ENCODE measurements at regions not wholly inside any gene's neighbourhood (a gene's known extent, or its start where the extent isn't known, plus 50 kb on each side); places are given as distances from the start of the nearest gene placed in this dataset.

DNA sequence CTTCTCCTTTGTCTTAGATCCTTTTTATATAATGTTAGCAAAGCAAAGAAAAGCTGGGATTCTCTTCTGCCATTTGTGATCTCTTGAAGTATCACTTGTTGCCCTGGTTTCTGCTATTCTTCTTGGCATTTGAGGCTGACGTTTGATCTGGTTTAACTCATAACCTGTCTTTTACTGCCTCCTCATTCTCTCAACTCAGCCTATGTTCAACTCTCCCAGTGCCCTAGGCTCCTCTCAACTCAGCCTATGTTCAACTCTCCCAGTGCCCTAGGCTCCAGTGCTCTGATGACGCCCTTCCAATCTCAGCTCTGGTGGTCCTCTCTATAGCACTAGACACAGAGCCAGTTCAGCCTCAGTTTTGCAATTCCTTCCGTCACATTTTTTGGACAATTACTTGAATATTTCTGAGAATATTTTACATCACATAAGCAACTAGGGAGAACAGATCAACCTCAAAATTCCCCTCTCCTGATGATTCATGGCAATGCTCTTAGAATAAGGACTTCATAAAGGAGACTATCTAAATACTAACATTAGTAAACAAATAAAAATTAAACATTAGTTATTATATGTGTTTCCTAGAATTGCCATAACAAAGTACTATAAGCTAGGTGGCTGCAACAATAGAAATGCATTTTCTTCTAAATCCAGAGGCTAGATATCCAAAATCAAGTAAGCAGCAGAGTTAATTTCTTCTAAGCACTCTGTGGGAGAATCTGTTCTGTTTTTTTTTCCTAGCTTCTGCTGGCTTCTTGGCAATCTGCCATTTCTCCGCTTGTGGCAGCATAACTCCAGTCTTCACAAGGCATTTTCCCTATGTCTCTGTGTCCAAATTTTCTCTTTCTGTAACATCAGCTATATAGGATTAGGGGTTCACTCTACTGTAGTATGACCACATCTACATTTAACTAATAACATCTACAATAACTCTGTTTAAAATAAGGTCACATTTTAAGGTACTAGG lies 662.1 kb upstream of the FTMT start:
- H3K18ac ChIP-seq (ENCODE audit: low read depth, low read length) = no peak overlapping the region
- no peaks in the 10 kb centered on the region for H4K20me1 ChIP-seq (ENCODE audit: insufficient read depth, low read length)
- 0 out of 2 replicates have a peak overlapping the region, but pooled peaks have one; percentile 28 for H3K56ac ChIP-seq (ENCODE audit: extremely low read depth, insufficient read depth, low read length)
- H3K4me2 ChIP-seq (ENCODE audit: low read depth, low read length) = no peak overlapping the region
- no peak overlapping the region for H3K23ac ChIP-seq (ENCODE audit: low read depth, low read length)
- H3K4me1 ChIP-seq (ENCODE audit: control insufficient read depth, insufficient read depth, low read length) = no peaks in the 10 kb centered on the region
- H2AK9ac ChIP-seq (replicated peaks; ENCODE audit: low read depth, low read length, poor library complexity) = no peak overlapping the region
- peak; percentile 50 for DNase-seq
- CTCF ChIA-PET = interaction anchor here (0.6 kb wide), 1 partner anchor 17 kb away, joined by 4 read pairs; no protein-coding TSS in a partner anchor
- H3K36me3 ChIP-seq (ENCODE audit: control insufficient read depth, insufficient read depth, low read length) = no peaks in the 10 kb centered on the region
- TF ChIP-seq RAD21 (IDR thresholded peaks at IDR 0.05; ENCODE audit: low read length) (no peak), SMC3 (IDR thresholded peaks at IDR 0.05; ENCODE audit: low read depth, low read length) (no peak), RFX5 (IDR thresholded peaks at IDR 0.05; ENCODE audit: low read depth, low read length) (no peak), BHLHE40 (IDR thresholded peaks at IDR 0.05; ENCODE audit: low read depth, low read length) (no peak), FOS (IDR thresholded peaks at IDR 0.05; ENCODE audit: low read depth, low read length) (no peak), CHD1 (IDR thresholded peaks at IDR 0.05; ENCODE audit: low read depth, low read length) (no peak), MXI1 (IDR thresholded peaks at IDR 0.05; ENCODE audit: borderline replicate concordance, low read depth, low read length) (no peak), NFE2L2 (IDR thresholded peaks at IDR 0.05; ENCODE audit: low read depth, low read length) (no peak), MAZ (IDR thresholded peaks at IDR 0.05; ENCODE audit: borderline replicate concordance, low read depth, low read length) (no peak), MAFK (IDR thresholded peaks at IDR 0.05; ENCODE audit: low read depth, low read length) (no peak), CEBPB (IDR thresholded peaks at IDR 0.05; ENCODE audit: low read depth, low read length) (no peak), POLR2A (IDR thresholded peaks at IDR 0.05; ENCODE audit: low read depth, low read length) (no peak), RCOR1 (IDR thresholded peaks at IDR 0.05; ENCODE audit: insufficient replicate concordance, low read length) (no peak)
- TF ChIP-seq, protein P1, sequence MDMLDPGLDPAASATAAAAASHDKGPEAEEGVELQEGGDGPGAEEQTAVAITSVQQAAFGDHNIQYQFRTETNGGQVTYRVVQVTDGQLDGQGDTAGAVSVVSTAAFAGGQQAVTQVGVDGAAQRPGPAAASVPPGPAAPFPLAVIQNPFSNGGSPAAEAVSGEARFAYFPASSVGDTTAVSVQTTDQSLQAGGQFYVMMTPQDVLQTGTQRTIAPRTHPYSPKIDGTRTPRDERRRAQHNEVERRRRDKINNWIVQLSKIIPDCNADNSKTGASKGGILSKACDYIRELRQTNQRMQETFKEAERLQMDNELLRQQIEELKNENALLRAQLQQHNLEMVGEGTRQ (IDR thresholded peaks at IDR 0.05; ENCODE audit: low read depth, low read length) = no peak
- TF ChIP-seq, protein P2, sequence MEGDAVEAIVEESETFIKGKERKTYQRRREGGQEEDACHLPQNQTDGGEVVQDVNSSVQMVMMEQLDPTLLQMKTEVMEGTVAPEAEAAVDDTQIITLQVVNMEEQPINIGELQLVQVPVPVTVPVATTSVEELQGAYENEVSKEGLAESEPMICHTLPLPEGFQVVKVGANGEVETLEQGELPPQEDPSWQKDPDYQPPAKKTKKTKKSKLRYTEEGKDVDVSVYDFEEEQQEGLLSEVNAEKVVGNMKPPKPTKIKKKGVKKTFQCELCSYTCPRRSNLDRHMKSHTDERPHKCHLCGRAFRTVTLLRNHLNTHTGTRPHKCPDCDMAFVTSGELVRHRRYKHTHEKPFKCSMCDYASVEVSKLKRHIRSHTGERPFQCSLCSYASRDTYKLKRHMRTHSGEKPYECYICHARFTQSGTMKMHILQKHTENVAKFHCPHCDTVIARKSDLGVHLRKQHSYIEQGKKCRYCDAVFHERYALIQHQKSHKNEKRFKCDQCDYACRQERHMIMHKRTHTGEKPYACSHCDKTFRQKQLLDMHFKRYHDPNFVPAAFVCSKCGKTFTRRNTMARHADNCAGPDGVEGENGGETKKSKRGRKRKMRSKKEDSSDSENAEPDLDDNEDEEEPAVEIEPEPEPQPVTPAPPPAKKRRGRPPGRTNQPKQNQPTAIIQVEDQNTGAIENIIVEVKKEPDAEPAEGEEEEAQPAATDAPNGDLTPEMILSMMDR (conservative IDR thresholded peaks at IDR 0.05; ENCODE audit: low read depth, low read length) = no peak
- H2AFZ ChIP-seq (replicated peaks; ENCODE audit: low read length, poor library complexity) = no peak overlapping the region
- no peak overlapping the region for H3K14ac ChIP-seq (replicated peaks; ENCODE audit: low read depth, low read length)
- H2AK5ac ChIP-seq (ENCODE audit: low read depth, low read length) = no peak overlapping the region
- no peak overlapping the region for H3K9ac ChIP-seq (ENCODE audit: low read depth, low read length)
- no peaks in the 10 kb centered on the region for H3K9me3 ChIP-seq (ENCODE audit: control insufficient read depth, insufficient read depth, low read length)
- in situ Hi-C loops (cut with MboI; ENCODE audit: low sequenced_read_pairs) = no loop called here
- no peaks in the 10 kb centered on the region for H3K9me1 ChIP-seq (ENCODE audit: insufficient read depth, low read length)
- no CpG with 5 or more reads among the region's 4 CpGs for WGBS, 2 experiments (ENCODE audit: extremely low coverage in 2 of 2, insufficient read length in 1 of 2)
- H3K4me3 ChIP-seq (ENCODE audit: insufficient read depth, low read depth, low read length) = no peak overlapping the region
- H3K79me1 ChIP-seq (ENCODE audit: low read depth in 1 of 2, low read length in 2 of 2) = no peaks in the 10 kb centered on the region
- peak; percentile 68 for ATAC-seq (ENCODE audit: low read depth)
- H4K5ac ChIP-seq (ENCODE audit: low read depth, low read length) = no peak overlapping the region
- H4K91ac ChIP-seq (ENCODE audit: insufficient read depth, low read depth, low read length) = no peak overlapping the region
- H3K27me3 ChIP-seq (ENCODE audit: control insufficient read depth, insufficient read depth, low read length) = no peaks in the 10 kb centered on the region
- no peak overlapping the region for H4K8ac ChIP-seq (ENCODE audit: low read depth in 2 of 2, low read length in 2 of 2)
- H2BK5ac ChIP-seq (ENCODE audit: low read depth, low read length, poor library complexity, severe bottlenecking) = no peak overlapping the region
- dilution Hi-C loops (cut with HindIII; ENCODE audit: low sequenced_read_pairs, unreplicated experiment) = no loop called here
- POLR2A ChIA-PET (ENCODE audit: unreplicated experiment) = no interaction called here
- H3K4ac ChIP-seq (ENCODE audit: low read depth, low read length) = no peak overlapping the region
- BruUV-seq (replicated peaks) = no TSS peak
- H3K27ac ChIP-seq (ENCODE audit: insufficient read depth, low read length) = no peak overlapping the region
- no peak overlapping the region for H2BK15ac ChIP-seq (ENCODE audit: low read depth, low read length)
- intact Hi-C loops (cut with micrococcal nuclease) = loop anchor here (10.0 kb wide), 1 partner anchor 385 kb away; no protein-coding TSS in a partner anchor
- no peak overlapping the region for H2BK20ac ChIP-seq (ENCODE audit: low read depth, low read length)
- H2BK120ac ChIP-seq (ENCODE audit: low read depth, low read length) = no peak overlapping the region

Measured in IMR-90 (cell line).